Heart left ventricle (tissue), 16 donors: ENCODE measurements at regions not wholly inside any gene's neighbourhood (a gene's known extent, or its start where the extent isn't known, plus 50 kb on each side); places are given as distances from the start of the nearest gene placed in this dataset.

Experiments used
- ATAC-seq, 4 donors: fragments of 200-7000 bp; cut with Tn5 transposase; one replicate each; pipeline ENCODE4 v1.9.1; 2020 to 2022; ENCODE audit warnings: moderate library complexity in 4 of 4, mild to moderate bottlenecking in 3 of 4, moderate number of reproducible peaks in 1 of 4
- DNase-seq, 5 donors: peaks; one replicate each; pipeline ENCODE4 v3.0.0-alpha.2; 2020
- H3K27ac ChIP-seq, 12 donors: fragments of 200-600 bp; sonication (generic) in 4 of 12; one replicate each; pipeline versions ENCODE4 v1.5.0 to v1.8.0; 2016 to 2022; ENCODE audit warnings: mild to moderate bottlenecking in 2 of 12
- H3K27me3 ChIP-seq, 9 donors: fragments of 200-600 bp; sonication (generic) in 2 of 9; one replicate each; pipeline versions ENCODE4 v1.5.1 to v1.8.0; 2016 to 2022; ENCODE audit warnings: mild to moderate bottlenecking in 3 of 9
- H3K36me3 ChIP-seq, 9 donors: fragments of 200-600 bp; sonication (generic) in 2 of 9; one replicate each; pipeline versions ENCODE4 v1.5.0 to v1.8.0; 2018 to 2022; ENCODE audit warnings: mild to moderate bottlenecking in 2 of 9
- H3K4me1 ChIP-seq, 12 donors: fragments of 200-600 bp; sonication (generic) in 4 of 12; one replicate each; pipeline versions ENCODE4 v1.5.0 to v1.8.0; 2016 to 2022; ENCODE audit warnings: mild to moderate bottlenecking in 3 of 12
- H3K4me3 ChIP-seq, 12 donors: fragments of 200-600 bp; sonication (generic) in 4 of 12; one replicate each; pipeline versions ENCODE4 v1.5.0 to v1.8.0; 2017 to 2022; ENCODE audit warnings: mild to moderate bottlenecking in 9 of 12, moderate library complexity in 4 of 12
- H3K9me3 ChIP-seq, 12 donors: fragments of 200-600 bp; sonication (generic) in 4 of 12; one replicate each; pipeline versions ENCODE4 v1.5.0 to v1.8.0; 2016 to 2022; ENCODE audit warnings: mild to moderate bottlenecking in 1 of 12
- POLR2A ChIP-seq, 2 donors: fragments of 450-650 bp; IDR thresholded peaks; one replicate each; pipeline ENCODE4 v1.6.1; 2017; ENCODE audit warnings: antibody characterized with exemption in 2 of 2, mild to moderate bottlenecking in 2 of 2, moderate library complexity in 2 of 2
- WGBS, 4 donors: extraction: QIAGEN DNeasy Blood & Tissue Kit in 2 of 4; methylation state at CpG; one replicate each; pipeline versions ENCODE4 v1.1.5 to v1.1.7; 2013 to 2018; 5-methylcytosine and 5-hydroxymethylcytosine counted together
- intact Hi-C, 10 donors: fragments of 100-400 bp; cut with DNase I; formaldehyde crosslinking; loops; one replicate each; pipeline versions ENCODE4 v1.11.1 to v1.14.2; 2022
- TF ChIP-seq, protein P1 (sequence below), 12 donors: fragments of 200-600 bp; sonication (generic) in 4 of 12; IDR thresholded peaks; one replicate each; pipeline versions ENCODE4 v1.5.0 to v1.8.0; 2018 to 2022; ENCODE audit warnings: antibody characterized with exemption in 12 of 12, mild to moderate bottlenecking in 5 of 12
- donor health status: ischemic (EF 13 %, LVEDD 7.1; RV severe dilation, severe dysfunction).
- donor health status: healthy with polysubstance abuse.
- donor health status: DM: no; HTN: yes; CAD: no.
- donor health status: DM: no; HTN: no; CAD: no.
- donor health status: ischemic (EF 25% LVEDD 6.9; RV normal size, moderate dysfunction).
- donor health status: ischemic (EF 25% LVEDD 5.7; RV mildly dilated, moderate dysfunction).
- donor health status: healthy.
- donor health status: DM: yes; HTN: yes; CAD: no.
- donor health status: ischemic (EF 35%, LVEDD 5.7; RV mildly dilated, moderate dysfunction).
- donor health status: nonischemic (EF 11% LVEDD 7.7; RV severe dilation, severe dysfunction).
- donor health status: DM: yes; HTN: yes; CAD: no.
- donor health status: PGD.
- donor health status: ischemic (EF 29% LVEDD 5.4; RV normal size, mild dysfunction).
- donor health status: nonischemic (EF 23%, LVEDD 6.1; RV moderate dilation, normal function).

DNA sequence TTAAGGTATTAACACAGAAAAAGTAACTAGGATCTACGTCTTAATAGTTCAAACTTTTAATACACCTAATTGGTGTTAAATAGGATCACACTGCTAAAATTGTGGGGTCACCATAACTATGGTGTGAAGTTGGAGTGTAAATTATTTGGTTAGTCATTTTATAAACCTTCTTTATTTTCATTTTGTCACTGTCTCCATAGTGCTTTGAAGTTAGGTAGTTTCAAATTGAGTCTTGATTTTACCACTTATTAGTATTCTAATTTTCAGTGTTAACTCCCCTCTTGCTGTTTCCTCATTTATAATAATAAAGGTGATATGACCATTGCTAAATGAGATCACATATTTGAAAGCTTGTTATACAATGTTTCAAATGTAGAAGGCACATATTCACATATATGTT is 738.1 kb upstream of the CHRM3 start:
- Histone ChIP-seq H3K4me1 (no peaks in the 10 kb centered on the region), H3K27ac (no peak overlapping the region), H3K9me3 (no peaks in the 10 kb centered on the region), H3K4me3 (no peak overlapping the region), H3K27me3 (no peaks in the 10 kb centered on the region), H3K36me3 (no peaks in the 10 kb centered on the region)
- 68 to 87% (median 82%) methylated on average over 1 of the region's 1 CpG for WGBS, 4 donors
- TF ChIP-seq POLR2A (IDR thresholded peaks at IDR 0.05), result no peak
- TF ChIP-seq, protein P1, sequence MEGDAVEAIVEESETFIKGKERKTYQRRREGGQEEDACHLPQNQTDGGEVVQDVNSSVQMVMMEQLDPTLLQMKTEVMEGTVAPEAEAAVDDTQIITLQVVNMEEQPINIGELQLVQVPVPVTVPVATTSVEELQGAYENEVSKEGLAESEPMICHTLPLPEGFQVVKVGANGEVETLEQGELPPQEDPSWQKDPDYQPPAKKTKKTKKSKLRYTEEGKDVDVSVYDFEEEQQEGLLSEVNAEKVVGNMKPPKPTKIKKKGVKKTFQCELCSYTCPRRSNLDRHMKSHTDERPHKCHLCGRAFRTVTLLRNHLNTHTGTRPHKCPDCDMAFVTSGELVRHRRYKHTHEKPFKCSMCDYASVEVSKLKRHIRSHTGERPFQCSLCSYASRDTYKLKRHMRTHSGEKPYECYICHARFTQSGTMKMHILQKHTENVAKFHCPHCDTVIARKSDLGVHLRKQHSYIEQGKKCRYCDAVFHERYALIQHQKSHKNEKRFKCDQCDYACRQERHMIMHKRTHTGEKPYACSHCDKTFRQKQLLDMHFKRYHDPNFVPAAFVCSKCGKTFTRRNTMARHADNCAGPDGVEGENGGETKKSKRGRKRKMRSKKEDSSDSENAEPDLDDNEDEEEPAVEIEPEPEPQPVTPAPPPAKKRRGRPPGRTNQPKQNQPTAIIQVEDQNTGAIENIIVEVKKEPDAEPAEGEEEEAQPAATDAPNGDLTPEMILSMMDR (IDR thresholded peaks at IDR 0.05), result no peak
- DNase-seq, result no peak
- intact Hi-C loops, result no loop called here
- ATAC-seq, result no peak

DNA sequence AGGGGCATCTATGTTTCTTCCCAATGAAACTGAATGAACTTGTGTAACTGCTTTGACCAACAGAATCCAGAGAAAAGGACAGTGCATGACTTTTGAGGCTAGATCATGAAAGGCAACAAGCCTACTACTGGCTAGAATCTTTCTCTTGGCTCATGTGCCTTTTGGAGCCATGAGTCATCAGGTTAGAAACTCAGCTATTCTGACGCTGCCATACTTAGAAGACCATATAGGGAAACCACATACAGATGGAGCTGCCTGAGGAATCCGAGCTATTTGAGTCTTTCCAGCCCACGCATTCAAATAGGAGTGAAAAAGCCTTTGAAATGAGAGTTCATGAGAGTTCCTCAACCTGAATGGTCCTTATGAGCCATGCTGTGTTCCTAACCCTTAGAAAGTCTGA is 738.5 kb upstream of the CHRM3 start:
- WGBS, 4 donors, result 28 to 47% (median 35%) methylated on average over 3 of the region's 3 CpGs
- Histone ChIP-seq H3K27ac (no peak overlapping the region), H3K9me3 (no peaks in the 10 kb centered on the region), H3K36me3 (no peaks in the 10 kb centered on the region), H3K27me3 (no peaks in the 10 kb centered on the region), H3K4me1 (no peaks in the 10 kb centered on the region), H3K4me3 (no peak overlapping the region)
- no peak for ATAC-seq
- TF ChIP-seq, protein P1 (IDR thresholded peaks at IDR 0.05), result no peak
- no peak for TF ChIP-seq POLR2A (IDR thresholded peaks at IDR 0.05)
- DNase-seq, result no peak
- intact Hi-C loops, result no loop called here

DNA sequence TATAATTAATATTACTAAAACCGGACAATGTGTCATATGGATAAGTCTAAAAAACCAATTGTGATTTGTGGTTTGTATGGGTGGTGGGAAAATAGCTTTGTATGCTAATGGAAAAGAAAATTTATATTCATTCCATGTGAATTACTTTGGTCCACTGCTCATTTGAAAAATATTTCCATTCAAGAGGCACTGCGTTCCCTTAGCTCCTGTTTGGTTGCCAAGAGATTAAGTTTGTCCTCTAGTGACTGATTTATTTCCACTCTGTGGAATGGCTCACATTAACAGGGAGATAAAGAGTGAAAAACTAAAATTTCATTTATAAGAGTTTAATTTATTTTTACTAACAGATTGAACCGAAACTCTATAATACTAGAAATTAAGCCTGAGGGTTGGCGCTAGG is 744.1 kb upstream of the CHRM3 start:
- 63 to 75% (median 69%) methylated on average over 4 of the region's 4 CpGs for WGBS, 4 donors
- Histone ChIP-seq H3K4me1 (no peaks in the 10 kb centered on the region), H3K9me3 (no peaks in the 10 kb centered on the region), H3K36me3 (no peaks in the 10 kb centered on the region), H3K4me3 (peak overlapping the region in 1 of 12 donors; percentile 0), H3K27ac (no peak overlapping the region), H3K27me3 (no peaks in the 10 kb centered on the region)
- no peak for ATAC-seq
- intact Hi-C loops, result no loop called here
- TF ChIP-seq, protein P1 (IDR thresholded peaks at IDR 0.05), result no peak
- TF ChIP-seq POLR2A (IDR thresholded peaks at IDR 0.05), result no peak
- DNase-seq, result no peak

DNA sequence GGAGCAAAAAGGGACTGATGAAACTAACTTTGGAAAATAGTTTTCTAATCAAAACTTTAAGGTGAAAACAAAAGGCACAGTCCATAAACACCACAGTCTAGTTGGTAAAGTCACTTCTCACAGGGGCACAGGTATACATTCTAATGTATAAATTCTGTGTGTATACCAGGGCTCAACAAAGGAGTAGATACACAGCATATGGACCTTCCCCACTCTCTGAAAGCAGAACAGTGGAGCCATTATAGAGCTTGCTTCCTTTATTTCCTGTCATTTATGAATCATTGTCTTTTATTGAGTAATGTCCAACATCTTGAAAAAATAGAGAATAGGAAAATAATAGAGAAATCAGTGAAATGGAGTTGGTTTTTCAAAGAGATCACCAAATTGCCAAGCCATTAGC is 746.5 kb upstream of the CHRM3 start:
- intact Hi-C loops, result no loop called here
- Histone ChIP-seq H3K4me1 (no peaks in the 10 kb centered on the region), H3K9me3 (no peaks in the 10 kb centered on the region), H3K36me3 (no peaks in the 10 kb centered on the region), H3K27me3 (no peaks in the 10 kb centered on the region), H3K27ac (no peak overlapping the region), H3K4me3 (no peak overlapping the region)
- ATAC-seq, result no peak
- no peak for DNase-seq
- TF ChIP-seq, protein P1 (IDR thresholded peaks at IDR 0.05), result no peak
- no peak for TF ChIP-seq POLR2A (IDR thresholded peaks at IDR 0.05)
